Nephron (organoid): ENCODE measurements at regions not wholly inside any gene's neighbourhood (a gene's known extent, or its start where the extent isn't known, plus 50 kb on each side); places are given as distances from the start of the nearest gene placed in this dataset.
A peak's percentile ranks its signal among the peaks of the same experiment; 100 is the strongest.

Source experiments
- H3K27ac Mint-ChIP-seq, 3 experiments: 2 replicates each; pipeline ENCODE4 v1.8.0; 2020; ENCODE audit warnings: mixed read lengths in 3 of 3, mild to moderate bottlenecking in 2 of 3, moderate library complexity in 1 of 3
- H3K27me3 Mint-ChIP-seq: 2 replicates; pipeline ENCODE4 v1.8.0; 2021; ENCODE audit warnings: low read depth, mild to moderate bottlenecking, moderate library complexity, mixed read lengths
- H3K36me3 Mint-ChIP-seq: 2 replicates; pipeline ENCODE4 v1.8.0; 2020; ENCODE audit warnings: low read depth, mixed read lengths
- H3K4me1 Mint-ChIP-seq: 2 replicates; pipeline ENCODE4 v1.8.0; 2020; ENCODE audit warnings: mixed read lengths
- H3K4me3 Mint-ChIP-seq, 3 experiments: 2 replicates each; pipeline ENCODE4 v1.8.0; 2020; ENCODE audit warnings: mild to moderate bottlenecking in 3 of 3, mixed read lengths in 3 of 3, moderate library complexity in 2 of 3
- H3K9me3 Mint-ChIP-seq: 2 replicates; pipeline ENCODE4 v1.8.0; 2020; ENCODE audit warnings: mixed read lengths
- TF ChIP-seq, protein P1 (sequence below), 3 experiments: fragments of 200-600 bp; sonication (generic); IDR thresholded peaks; one replicate each; pipeline ENCODE4 v1.5.0; 2021; ENCODE audit warnings: antibody characterized with exemption in 3 of 3; ENCODE audit not compliant: unreplicated experiment in 3 of 3

DNA sequence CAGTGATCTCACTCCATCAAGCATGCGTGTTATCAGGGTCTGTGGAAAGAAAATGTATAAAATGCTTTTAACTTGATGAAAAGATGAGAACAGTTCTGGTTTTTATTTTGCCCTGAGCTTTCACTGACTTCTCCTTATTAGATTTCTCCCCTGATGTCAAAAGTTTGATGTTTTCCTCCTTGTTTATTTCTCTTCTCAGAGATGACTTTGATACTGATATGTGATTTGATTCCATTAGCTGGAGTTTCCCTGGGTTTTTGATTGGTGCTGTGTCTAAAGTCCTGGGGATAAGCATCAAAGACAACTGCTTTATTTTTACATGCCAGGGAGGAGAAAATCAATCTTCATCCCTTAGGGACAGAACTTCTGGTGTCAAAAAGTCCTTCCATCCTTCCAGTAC lies 510.0 kb downstream of the KCTD16 start:
- peaks cover 2% of the 10 kb centered on the region for H3K9me3 Mint-ChIP-seq
- no peaks in the 10 kb centered on the region for H3K36me3 Mint-ChIP-seq
- no peak overlapping the region for H3K4me3 Mint-ChIP-seq
- no peaks in the 10 kb centered on the region for H3K27me3 Mint-ChIP-seq
- TF ChIP-seq, protein P1, sequence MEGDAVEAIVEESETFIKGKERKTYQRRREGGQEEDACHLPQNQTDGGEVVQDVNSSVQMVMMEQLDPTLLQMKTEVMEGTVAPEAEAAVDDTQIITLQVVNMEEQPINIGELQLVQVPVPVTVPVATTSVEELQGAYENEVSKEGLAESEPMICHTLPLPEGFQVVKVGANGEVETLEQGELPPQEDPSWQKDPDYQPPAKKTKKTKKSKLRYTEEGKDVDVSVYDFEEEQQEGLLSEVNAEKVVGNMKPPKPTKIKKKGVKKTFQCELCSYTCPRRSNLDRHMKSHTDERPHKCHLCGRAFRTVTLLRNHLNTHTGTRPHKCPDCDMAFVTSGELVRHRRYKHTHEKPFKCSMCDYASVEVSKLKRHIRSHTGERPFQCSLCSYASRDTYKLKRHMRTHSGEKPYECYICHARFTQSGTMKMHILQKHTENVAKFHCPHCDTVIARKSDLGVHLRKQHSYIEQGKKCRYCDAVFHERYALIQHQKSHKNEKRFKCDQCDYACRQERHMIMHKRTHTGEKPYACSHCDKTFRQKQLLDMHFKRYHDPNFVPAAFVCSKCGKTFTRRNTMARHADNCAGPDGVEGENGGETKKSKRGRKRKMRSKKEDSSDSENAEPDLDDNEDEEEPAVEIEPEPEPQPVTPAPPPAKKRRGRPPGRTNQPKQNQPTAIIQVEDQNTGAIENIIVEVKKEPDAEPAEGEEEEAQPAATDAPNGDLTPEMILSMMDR (IDR thresholded peaks at IDR 0.05; ENCODE audit: unreplicated experiment in 3 of 3): no peak
- no peaks in the 10 kb centered on the region for H3K4me1 Mint-ChIP-seq
- no peak overlapping the region for H3K27ac Mint-ChIP-seq

DNA sequence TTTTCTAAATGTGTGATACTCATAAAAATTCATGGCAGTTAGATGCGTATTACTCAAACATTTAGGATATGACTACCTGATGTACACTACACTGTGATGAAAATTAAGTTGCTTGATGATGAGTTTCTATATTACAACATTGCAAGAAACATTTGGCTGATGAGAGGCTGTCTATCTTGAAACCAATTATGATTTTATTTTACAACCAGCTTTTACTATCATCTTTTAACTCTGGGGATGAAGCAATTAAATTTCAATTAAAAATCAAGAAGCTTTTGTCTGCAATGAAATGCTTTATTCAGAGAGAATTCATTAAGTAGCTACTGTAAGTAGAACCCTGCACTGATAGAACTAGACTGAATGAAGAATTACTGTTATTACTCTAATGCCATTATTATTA lies 500.4 kb downstream of the KCTD16 start:
- TF ChIP-seq, protein P1 (IDR thresholded peaks at IDR 0.05; ENCODE audit: unreplicated experiment in 3 of 3): no peak
- Mint-ChIP-seq H3K4me3 (no peak overlapping the region), H3K27ac (no peak overlapping the region), H3K9me3 (no peaks in the 10 kb centered on the region), H3K27me3 (no peaks in the 10 kb centered on the region), H3K4me1 (no peaks in the 10 kb centered on the region), H3K36me3 (no peaks in the 10 kb centered on the region)

DNA sequence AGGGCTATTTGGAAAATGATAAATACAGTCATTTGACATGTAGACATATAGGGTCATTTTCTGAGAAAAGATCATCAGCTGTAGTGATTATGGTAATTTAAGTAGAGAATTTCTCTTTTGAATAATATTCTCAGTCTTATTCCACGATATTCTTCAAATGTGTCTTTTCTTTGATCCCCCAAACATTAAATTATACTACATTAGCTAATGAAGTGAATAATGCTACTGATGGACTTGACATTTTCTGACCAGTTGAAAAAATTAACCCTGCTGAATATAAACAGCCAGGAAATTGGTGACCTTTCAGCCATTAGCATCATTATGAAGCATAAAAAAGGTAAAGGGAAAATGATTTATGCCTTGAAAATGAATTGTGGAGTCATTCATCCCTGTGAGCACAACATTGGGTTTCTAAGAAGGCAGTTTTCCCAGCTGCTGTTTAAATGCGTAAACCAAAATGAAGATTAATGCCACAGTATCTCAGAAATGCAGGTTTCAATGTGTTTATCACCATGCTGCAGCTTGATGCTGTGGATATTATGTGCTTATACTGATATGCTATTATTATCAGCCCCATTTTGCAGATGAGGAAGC lies 489.1 kb downstream of the KCTD16 start:
- TF ChIP-seq, protein P1 (IDR thresholded peaks at IDR 0.05; ENCODE audit: unreplicated experiment in 3 of 3): no peak
- no peaks in the 10 kb centered on the region for H3K9me3 Mint-ChIP-seq
- no peak overlapping the region for H3K27ac Mint-ChIP-seq
- H3K4me1 Mint-ChIP-seq: no peaks in the 10 kb centered on the region
- H3K27me3 Mint-ChIP-seq: no peaks in the 10 kb centered on the region
- no peaks in the 10 kb centered on the region for H3K36me3 Mint-ChIP-seq
- no peak overlapping the region for H3K4me3 Mint-ChIP-seq

DNA sequence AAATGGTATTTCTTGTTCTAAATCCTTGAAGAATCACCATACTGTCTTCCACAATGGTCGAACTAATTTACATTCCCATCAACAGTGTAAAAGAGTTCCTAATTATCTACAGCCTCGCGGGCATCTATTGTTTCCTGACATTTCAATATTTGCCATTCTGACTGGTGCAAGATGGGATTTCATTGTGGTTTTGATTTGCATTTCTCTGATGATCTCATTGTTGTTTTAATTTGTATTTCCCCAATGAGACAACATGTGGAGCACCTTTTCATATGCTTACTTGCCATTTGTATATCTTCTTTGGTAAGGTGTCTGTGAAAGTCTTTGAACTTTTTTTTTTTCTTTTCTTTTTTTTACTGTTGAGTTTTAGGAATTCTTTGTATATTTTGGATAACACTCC lies 473.6 kb downstream of the KCTD16 start:
- TF ChIP-seq, protein P1 (IDR thresholded peaks at IDR 0.05; ENCODE audit: unreplicated experiment in 3 of 3): no peak
- Mint-ChIP-seq H3K27ac (no peak overlapping the region), H3K4me3 (no peak overlapping the region), H3K4me1 (peaks cover under 1% of the 10 kb centered on the region), H3K27me3 (no peaks in the 10 kb centered on the region), H3K36me3 (no peaks in the 10 kb centered on the region), H3K9me3 (peaks cover 2% of the 10 kb centered on the region)

DNA sequence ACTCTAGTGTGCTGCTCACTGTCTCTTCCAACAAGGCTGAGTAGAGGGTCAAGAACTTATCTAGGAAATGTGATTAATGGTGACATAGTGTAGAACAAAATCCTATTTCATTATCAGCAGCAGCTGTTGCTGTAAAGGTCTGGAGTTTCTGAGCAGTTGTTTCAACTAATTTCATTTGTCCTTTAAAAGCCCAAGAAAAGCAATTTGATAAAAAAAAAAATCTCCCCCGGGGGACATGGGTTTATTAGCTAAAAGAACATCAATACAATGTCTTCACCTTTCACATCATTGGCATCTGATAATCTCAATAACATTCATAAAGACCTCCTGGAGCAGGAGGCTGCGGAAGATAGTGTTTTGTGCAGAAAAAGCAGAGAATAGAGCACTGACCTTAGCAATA lies 468.1 kb downstream of the KCTD16 start:
- Mint-ChIP-seq H3K36me3 (no peaks in the 10 kb centered on the region), H3K4me3 (no peak overlapping the region)
- TF ChIP-seq, protein P1 (IDR thresholded peaks at IDR 0.05; ENCODE audit: unreplicated experiment in 3 of 3): no peak

DNA sequence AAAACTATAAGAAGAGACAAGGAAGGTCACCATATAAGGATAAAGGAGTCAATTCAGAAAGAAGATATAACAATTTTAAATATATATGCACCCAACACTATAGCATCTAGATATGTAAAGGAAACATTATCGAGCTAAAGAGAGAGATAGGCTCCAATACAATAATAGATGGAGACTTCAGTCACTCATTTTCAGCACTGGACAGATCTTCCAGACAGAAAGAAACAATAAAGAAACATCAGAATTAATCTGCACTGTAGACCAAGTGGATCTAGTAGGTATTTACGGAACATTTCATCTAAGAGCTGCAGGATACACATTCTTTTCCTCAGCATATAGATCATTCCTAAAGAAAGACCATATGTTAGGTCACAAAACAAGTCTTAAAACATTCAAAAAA lies 463.5 kb downstream of the KCTD16 start:
- Mint-ChIP-seq H3K27me3 (no peaks in the 10 kb centered on the region), H3K27ac (no peak overlapping the region), H3K4me1 (peaks cover 10% of the 10 kb centered on the region)

More for the DNA sequence above, 468.1 kb downstream of the KCTD16 start:
- Mint-ChIP-seq H3K27me3 (no peaks in the 10 kb centered on the region), H3K4me1 (peaks cover 12% of the 10 kb centered on the region), H3K27ac (peak overlapping the region; percentile 7 to 30 (median 18)), H3K9me3 (peaks cover 20% of the 10 kb centered on the region)

More for the DNA sequence above, 463.5 kb downstream of the KCTD16 start:
- Mint-ChIP-seq H3K4me3 (no peak overlapping the region), H3K9me3 (peaks cover 56% of the 10 kb centered on the region), H3K36me3 (no peaks in the 10 kb centered on the region)
- TF ChIP-seq, protein P1 (IDR thresholded peaks at IDR 0.05; ENCODE audit: unreplicated experiment in 3 of 3): no peak
